Tongue (tissue), 1 donor: ENCODE measurements at regions not wholly inside any gene's neighbourhood (a gene's known extent, or its start where the extent isn't known, plus 50 kb on each side); places are given as distances from the start of the nearest gene placed in this dataset.
"Not testable (repeated sequence)": the region's sequence is repeated elsewhere in the genome, so short reads cannot be mapped to it uniquely, and the experiment has no call there.

ENCODE experiments used
- DNase-seq: peaks from one replicate; pipeline ENCODE4 v3.0.0-alpha.2; 2015

DNA sequence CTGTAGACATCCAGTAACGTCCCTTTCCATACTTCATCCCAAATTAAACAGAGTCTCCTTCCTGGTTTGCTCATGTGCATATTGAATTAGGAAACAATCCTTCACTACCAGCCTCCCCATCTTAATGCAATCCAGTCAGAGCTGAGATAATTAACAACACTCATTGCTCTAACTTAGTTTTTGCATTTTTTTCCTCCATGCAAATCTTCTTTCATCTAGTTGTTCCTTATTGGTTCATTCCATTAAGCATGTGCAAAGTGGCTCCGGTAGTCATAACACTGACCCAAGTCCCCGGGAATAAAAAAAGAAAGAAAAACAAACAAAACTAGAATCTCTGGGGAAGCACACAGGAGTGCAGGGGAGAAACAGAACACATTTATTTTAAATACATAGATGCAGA lies 1176.1 kb downstream of the GATA3 start:
- no peak for DNase-seq

DNA sequence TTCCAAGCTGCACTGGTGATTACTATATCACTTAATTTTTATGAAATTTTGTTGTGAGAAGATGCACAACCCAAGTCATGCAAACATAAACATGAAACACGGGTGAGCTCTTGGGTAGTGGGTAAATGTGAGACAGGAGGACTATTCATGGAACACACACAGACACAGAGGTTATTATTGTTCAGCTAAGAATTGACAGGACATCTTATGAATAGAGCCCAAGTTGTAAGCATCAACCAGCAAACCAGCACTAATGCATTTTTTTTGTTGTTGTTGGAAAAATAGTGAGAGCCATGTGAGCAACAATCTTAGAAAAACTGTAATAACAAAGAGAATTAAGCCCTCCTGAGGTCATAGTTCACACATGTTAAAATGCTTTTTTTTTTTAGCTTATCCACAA lies 1179.7 kb downstream of the GATA3 start:
- no peak for DNase-seq

DNA sequence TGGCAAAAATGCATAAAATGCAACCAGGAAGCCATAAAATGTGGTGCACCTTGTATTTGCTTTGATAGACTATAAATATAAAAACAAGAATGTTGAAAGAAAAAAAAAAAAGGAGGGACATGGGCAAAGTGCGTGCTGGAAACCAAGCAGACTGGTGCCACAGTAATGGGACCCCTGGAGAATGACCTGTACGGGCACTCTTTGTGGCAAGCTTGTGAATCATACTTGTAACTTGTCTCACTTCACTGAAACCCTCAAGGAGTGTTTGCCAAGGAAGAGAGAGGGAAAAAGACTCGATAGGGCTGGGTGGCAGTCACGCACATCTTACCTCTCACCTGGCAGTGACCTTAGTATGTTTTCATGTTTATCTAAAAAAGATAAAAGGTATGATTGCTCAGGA lies 1183.6 kb downstream of the GATA3 start:
- no peak for DNase-seq

DNA sequence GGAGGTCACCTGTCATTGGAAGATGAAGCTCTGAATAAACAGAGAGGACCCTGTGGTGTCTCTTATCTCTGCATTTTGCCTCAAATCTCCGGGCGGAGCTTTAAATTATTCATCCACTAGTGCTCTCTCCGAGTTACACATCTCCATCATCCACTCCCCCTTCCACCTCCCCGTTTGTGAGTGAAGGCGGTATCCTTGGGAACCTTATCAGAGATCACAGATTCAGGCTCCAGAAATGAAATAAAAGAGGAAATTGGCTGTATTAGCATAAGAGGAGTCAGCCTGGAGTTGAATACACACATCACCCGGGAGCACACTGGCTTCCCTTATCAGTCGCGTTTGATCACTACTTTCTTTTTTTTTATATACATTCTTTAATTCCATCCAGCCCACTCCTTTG lies 1184.8 kb downstream of the GATA3 start:
- DNase-seq: no peak

DNA sequence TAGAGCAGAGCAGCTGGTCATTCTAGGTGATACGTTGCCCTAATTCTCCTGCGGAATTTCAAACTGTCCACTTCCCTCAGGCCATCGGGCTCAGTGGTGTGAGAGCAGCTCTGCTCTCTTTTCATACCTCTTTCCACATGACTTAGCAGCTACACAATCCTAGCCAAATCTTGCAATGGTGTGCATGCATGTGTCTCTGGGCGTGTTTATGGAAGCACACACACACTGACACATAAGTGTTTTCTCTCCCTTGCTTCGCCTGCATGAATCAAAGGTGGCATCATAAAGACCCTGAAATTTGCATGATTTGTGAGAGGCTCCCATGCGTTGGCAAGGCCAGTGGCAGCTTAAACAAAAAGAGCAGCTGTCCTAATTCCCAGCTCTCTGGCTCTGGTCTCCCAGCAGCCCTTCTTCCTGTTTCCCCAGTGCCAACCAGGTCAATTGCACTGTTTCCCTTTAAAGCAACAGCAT lies 1189.5 kb downstream of the GATA3 start:
- peak; percentile 36 for DNase-seq

DNA sequence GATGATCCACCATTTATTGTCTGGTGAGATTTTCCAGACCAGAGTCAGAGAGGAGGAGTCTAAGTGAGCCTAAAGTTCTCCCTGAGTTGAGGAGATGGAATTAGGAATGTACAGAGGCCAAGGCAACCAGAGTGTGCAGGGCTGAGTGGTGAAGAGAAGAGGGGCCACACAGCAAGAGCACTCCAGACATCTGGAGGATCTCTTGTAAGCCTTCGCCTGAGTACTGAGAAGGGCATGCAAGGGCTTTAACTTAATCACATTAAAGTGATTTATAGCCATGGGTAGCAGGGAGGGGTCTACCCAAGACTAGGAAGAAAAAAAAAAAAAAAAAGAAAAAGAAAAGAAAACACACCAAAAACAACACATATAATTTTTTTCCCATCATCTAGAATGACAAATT lies 1190.4 kb downstream of the GATA3 start:
- DNase-seq: no peak

DNA sequence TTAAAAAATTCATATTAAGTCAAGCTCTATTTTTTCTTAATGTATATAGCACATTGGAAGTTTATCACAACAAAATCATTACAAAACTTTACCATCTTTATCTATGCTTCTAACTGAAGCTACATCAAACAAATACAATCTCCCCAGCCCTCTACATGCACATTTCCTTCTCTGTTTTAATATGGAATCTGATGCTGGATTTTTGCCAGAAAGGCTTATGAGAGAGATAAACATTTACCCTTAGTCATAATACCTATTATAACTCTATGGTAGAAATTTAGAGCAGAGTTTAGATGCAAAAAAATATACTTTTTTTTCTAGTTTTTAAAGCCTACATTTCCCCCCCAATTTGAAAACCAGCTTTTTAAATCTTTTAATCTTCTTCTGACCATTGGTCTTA lies 1198.6 kb downstream of the GATA3 start:
- DNase-seq: peak; percentile 3

DNA sequence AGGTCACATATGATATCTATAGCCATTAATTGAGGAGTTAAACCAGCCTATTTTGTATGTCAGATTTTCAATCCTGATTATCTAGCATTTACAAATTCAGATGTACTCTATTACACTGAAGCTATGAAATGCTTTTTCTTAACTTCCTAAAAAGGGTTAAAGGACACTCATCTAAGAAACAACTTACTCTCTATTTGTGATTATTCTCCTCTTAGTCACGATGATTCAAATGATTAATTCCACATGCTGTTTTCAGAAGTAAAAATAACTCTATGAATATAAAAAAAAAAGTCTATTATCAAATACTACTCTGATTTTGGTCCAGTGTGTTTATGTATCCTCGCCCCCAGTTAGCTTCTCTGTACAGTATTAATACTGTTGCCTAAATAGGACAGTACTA lies 1199.9 kb downstream of the GATA3 start:
- no peak for DNase-seq

DNA sequence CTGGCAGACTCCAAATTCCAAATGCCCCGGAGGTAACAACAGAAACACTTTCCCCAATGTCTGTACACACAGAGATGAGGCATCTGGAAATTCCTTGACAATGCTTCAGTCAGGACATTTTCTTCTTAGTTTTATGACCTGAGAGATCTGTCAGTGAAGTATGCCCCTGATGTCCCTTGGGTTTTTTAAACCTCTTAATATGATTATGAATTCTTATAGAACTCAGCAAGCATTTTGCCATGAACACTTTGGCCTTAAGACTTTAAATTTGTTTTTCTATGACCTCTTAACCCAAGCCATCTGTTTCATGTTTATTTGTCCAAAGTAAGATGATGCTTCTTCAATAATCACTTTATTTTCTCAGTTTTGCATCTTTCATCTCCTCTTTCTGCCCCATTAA lies 1206.2 kb downstream of the GATA3 start:
- no peak for DNase-seq

DNA sequence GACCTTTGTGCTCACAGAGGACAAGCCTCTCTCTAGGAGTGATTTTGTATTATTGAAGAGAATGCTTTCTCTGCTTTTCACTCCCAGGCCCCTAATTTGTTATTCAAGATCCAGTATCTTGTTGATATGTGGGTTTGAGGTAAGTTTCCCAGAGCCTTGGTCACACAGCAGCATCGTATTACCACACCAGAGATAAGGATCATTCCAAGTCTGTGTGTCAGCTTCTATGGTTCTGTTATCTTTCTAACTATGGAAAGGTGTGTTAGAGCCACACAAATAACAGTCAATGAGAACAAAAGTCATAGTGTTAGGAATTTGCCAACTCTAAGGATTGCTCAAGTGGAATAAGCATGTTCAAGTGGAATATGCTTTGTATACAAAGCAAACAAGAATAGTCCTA lies 1208.3 kb downstream of the GATA3 start:
- no peak for DNase-seq

DNA sequence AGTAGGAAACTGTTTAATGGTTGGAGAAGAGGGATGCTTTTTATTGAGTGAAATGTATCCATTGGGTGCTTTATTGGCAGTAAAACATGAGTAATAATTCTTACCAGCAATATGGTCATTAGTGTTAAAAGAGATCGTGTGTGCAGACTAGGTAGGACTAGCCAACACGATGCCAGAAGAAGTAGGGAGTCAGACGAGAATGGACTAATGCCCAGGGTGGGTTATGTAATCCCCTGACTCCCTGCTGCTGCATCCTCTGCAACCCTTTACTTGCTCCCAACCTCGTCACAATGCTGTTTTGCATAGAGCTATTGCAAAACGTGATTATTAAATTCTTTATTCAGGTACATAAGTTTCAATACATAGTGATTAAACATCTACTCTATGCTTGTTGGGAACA lies 1213.7 kb downstream of the GATA3 start:
- no peak for DNase-seq

DNA sequence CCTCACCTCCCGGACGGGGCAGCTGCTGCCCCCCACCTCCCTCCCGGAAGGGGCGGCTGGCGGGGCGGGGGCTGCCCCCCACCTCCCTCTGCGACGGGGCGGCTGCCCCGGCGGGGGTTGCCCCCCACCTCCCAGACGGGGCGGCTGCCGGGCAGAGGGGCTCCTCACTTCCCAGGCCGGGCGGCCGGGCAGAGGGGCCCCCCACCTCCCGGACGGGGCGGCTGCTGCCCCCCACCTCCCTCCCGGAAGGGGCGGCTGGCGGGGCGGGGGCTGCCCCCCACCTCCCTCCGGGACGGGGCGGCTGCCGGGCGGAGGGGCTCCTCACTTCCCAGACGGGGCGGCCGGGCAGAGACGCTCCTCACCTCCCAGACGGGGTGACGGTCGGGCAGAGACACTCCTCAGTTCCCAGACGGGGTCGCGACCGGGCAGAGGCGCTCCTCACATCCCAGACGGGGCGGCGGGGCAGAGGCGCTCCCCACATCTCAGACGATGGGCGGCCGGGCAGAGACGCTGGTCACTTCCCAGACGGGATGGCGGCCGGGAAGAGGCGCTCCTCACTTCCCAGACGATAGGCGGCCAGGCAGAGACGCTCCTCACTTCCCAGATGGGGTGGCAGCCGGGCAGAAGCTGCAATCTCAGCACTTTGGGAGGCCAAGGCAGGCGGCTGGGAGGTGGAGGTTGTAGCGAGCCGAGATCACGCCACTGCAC lies 1218.8 kb downstream of the GATA3 start:
- DNase-seq: not testable (repeated sequence)

DNA sequence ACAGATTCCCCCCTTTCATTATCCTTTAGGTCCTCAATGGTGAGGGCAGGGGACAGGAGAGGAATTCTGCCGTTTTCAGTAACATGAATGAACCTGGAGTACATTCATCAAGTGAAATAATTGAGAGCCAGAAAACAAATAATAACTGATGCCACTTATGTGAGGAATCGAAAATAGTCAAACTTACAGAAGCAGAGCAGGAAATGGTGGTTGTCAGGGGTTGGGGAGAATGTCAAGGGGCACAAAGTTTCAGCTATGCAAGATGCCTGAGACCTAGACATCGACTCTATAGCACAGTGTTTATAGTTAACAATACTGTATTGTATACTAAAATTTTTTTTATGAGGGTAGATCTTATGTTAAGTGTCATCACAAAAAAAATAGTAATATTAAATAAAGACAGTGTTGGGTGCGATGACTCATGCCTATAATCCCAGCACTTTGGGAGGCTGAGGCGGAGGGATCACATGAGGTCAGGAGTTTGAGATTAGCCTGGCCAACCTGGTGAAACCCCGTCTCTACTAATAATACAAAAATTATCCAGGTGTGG lies 1219.8 kb downstream of the GATA3 start:
- no peak for DNase-seq

DNA sequence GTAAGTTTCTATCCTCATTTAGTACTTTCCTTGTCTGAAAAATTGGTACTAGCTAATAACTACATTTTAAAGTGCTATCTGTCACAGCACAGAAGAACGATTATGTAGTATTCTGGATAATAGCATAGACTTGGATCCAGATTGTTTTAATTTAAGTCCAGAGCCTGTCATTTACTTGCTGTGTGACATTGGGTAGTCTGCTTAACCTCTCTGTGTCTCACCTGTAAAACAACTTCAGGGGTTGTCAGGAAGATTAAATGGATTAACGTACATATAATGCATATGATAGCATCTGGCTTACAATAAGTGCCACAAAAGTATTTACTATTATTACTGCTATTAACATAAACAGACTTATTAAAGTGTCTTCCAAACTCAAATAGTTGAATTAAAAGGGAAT lies 1221.4 kb downstream of the GATA3 start:
- no peak for DNase-seq

DNA sequence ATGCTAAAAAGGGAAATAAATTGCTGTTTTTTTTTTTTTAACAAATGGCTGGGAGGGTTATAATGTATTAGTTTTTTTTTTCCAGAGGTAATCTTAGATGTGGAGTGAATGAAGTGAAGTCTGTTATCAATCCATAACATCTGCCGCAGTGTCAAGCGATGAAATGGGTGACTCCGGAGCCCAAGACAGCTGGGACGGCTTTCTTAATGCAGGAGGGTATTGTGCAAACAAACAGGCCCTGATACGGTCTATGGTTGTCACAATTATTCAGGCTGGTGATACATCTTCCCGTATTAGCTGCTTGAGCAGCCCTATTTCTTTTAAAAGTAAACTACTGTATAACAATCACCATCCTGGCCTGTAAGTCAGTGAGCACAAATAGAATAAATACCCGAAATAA lies 1231.2 kb downstream of the GATA3 start:
- peak; percentile 10 for DNase-seq

DNA sequence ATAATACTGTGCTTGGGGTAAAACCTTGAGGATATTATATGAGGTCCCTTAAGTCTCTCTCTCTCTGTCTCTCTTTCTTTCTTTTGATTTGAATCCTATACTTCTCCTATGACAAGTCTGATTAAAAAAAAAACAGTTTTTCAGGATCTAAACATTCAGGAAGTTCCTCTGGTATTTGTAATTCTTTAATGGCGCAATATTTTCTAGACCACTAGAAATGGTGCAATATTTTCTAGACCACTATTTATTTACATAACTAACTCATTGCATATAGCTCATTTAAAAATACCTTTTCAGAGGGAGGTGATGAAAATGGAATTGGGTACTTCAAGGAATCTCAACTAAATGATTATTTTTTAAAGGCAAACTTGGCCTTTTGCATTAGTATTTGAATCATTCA lies 1235.3 kb downstream of the GATA3 start:
- DNase-seq: no peak

DNA sequence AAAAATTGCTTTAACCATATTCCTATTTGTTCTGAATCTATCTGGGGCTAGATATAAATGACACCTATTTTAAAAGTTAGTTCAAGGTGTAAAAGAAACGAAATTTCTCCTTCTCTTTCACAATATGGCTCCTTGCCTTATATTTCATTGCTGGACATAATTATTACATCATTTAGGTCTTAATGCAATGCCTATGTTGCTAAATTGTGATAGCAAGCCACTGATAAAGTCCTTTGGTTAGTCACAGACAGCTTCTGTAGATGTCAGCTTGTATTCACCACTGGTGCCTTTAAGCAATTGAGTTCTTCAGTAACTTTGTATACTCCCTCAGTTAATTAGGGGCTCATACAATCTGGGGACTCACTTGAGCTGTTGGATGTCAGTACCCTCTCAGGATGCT lies 1236.6 kb downstream of the GATA3 start:
- no peak for DNase-seq

DNA sequence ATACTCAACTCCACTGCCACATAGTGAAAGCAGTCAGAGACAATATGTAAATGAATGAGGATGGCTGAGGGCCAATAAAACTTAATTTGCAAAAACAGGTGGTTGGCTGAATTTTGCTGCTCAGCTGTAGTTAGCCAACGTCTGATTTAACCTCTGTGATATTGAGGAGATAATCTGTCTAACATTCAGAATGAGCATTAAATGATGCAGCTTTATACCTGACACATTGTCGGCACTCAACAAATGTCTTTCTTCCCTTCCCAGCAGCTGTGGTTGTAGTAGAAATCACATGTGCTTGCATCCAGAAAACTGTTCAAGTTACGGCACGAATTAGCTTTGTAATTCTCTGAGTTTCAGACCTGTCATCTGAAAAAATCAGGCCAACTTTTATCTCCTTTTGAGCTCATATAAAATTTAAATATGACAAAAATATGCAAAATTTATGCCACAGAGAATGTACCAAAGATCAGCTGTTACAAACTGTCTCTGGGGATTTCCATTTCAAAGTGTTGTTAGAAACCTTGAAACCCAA lies 1239.7 kb downstream of the GATA3 start:
- peak; percentile 69 for DNase-seq

DNA sequence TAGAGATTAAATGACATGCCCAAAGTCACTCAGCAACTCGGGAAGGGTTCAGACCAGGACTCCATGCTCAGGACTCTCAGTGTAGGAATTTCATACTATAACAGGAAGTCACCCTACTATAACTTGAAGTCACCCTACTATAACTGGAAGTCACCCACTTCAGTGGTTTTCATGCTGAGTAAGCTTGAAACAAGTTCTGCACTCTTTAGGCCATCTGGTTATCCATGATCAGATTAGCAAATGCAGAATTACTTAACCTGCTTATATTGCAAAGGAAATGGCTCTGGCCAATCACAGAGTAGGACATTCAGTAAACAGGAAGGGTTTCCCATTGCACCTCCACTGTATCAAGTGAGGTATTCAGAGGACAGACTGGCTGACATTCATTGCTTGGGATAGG lies 1240.4 kb downstream of the GATA3 start:
- DNase-seq: no peak

DNA sequence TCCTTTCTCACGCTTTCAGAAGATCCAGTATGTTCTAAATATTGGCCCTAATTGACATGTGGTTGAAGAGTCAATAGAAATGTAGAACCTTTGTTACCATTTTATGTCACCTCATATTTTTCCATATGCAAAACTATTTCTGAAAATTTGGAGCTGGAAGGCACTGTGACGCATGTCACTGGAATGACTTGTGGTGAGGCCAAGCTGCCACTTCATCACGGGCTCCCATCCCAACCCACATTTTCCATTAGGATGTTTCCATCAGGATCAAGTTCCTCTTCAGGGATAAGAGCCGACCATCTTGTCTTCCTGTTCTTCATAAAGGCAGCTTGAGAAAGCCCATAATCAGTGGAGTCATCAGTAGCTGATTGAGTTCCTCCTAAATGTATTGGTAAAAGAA lies 1241.7 kb downstream of the GATA3 start:
- DNase-seq: no peak

DNA sequence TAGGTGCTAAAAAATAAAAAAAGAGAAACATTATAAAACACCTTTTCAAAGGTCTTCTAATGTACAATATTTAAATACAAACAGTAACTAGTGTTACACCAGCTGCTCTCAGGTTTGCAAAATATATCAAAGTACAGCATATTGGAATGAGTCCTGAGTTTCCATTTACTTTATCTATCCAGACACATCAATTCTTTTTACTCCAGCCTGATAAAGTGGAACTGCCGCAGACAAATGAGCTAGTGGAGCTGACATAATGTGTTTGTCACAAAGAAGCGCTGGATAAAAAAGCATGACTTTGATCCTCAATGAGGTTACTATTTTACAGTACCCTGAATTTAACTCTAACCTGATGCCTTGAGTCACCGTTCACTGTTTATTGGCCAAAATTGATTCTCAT lies 1243.1 kb downstream of the GATA3 start:
- no peak for DNase-seq

DNA sequence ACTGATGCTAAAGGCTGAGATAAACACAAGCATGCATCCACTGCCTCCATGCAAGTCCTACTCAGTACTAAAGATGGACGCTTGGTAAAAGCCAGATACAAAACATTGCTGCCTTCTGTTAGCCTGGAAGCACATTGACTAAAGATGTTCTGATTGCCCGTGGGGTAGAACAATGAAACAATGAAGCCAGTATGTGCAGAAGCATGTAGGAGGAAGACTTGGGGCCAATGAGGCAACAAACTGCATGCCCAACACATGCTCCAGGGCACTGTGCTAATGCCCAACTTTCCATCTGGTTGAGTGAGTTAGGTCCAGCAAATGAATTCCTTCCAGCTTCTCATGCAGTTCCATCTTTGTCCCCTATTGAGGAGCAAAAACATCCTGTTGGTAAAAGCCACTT lies 1245.5 kb downstream of the GATA3 start:
- no peak for DNase-seq

DNA sequence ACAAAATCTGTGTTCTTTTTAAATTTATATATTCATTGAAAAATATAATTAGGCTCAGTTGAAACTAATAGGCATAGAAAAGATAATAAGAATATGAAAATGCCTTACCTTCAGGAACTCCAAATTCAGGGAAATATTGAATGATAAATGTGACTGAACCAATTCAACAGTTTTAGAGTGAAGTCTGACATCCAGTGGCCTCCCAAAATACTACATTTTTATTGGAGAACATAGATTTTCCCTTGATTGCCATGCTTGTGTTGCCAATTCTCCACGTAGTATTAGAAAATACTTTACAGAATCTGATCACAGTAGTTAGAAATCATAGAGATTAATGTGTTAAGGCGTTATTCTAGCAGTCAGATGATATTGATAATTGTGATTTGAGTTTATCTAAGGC lies 1246.7 kb downstream of the GATA3 start:
- DNase-seq: peak; percentile 27

DNA sequence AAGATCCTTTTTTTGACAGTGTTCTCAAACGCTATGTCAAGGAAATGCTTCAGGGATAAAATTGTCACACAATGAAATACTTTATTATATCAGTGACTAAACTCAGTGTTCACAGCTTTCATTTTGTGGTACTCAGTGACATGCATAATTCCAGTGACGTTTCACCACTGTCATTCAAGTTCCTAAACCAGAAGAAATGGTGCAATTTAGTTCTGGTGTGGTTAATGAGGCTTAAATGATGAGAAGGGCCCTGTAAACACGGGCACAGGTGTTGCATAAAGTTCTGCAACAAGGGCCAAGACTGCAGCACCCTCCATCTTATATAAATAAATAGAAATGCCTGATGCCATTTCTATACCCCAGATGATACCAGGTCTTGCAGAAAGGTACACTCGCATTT lies 1247.1 kb downstream of the GATA3 start:
- DNase-seq: no peak
